A549 (cell line): ENCODE measurements at regions not wholly inside any gene's neighbourhood (a gene's known extent, or its start where the extent isn't known, plus 50 kb on each side); places are given as distances from the start of the nearest gene placed in this dataset.

Source experiments
- CEBPB ChIP-seq, 2 experiments: fragments of >200 bp in 1 of 2; sonication (Bioruptor Twin) in 1 of 2; formaldehyde crosslinking in 1 of 2; IDR thresholded peaks; 2 replicates each; pipeline ENCODE4 v1.6.1; 2012 to 2016
- EP300 ChIP-seq, 2 experiments: fragments of >200 bp; sonication (Bioruptor Twin); formaldehyde crosslinking; IDR thresholded peaks; 2 replicates in 1 of 2; 3 replicates in 1 of 2; pipeline ENCODE4 v1.6.1; 2016 to 2017
- NPAS2 ChIP-seq: fragments of 250-450 bp; sonication (Bioruptor Pico); IDR thresholded peaks from 2 replicates; pipeline ENCODE4 v1.8.0; 2022; ENCODE audit warnings: mild to moderate bottlenecking, moderate library complexity, borderline replicate concordance
- POLR2A ChIP-seq: IDR thresholded peaks from 2 replicates; pipeline ENCODE4 v1.6.1; 2012; ENCODE audit warnings: mild to moderate bottlenecking, low read length
- TP53 ChIP-seq: fragments of 250-450 bp; sonication (Bioruptor Pico); IDR thresholded peaks from 2 replicates; pipeline ENCODE4 v1.5.0; 2021; ENCODE audit warnings: mild to moderate bottlenecking, moderate library complexity
- TF ChIP-seq, protein P1 (sequence below): fragments of >200 bp; sonication (Bioruptor Twin); formaldehyde crosslinking; IDR thresholded peaks from 3 replicates; pipeline ENCODE4 v1.5.1; 2016
- TF ChIP-seq, protein P2 (sequence below): fragments of 450-650 bp; IDR thresholded peaks from 2 replicates; pipeline ENCODE4 v1.6.1; 2014; ENCODE audit warnings: antibody characterized with exemption
- TF ChIP-seq, protein P3 (sequence below): fragments of >200 bp; sonication (Bioruptor Twin); formaldehyde crosslinking; IDR thresholded peaks from 3 replicates; pipeline ENCODE4 v1.6.1; 2016
- TF ChIP-seq, protein P4 (sequence below): IDR thresholded peaks from 2 replicates; pipeline ENCODE4 v1.6.1; 2012

DNA sequence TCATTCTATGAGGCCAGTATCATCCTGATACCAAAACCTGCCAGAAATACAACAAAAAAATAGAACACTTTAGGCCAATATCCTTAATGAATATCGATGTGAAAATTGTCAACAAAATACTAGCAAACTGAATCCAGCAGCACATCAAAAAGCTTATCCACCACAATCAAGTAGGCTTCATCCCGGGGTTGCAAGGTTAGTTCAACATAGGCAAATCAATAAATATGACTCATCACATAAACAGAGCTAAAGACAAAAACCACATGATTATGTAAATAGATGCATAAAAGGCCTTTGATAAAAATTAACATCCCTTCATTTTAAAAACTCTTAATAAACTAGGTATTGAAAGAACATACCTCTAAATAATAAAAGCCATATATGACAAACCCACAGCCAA is 403.2 kb upstream of the AZI2 start:
- TF ChIP-seq, protein P1, sequence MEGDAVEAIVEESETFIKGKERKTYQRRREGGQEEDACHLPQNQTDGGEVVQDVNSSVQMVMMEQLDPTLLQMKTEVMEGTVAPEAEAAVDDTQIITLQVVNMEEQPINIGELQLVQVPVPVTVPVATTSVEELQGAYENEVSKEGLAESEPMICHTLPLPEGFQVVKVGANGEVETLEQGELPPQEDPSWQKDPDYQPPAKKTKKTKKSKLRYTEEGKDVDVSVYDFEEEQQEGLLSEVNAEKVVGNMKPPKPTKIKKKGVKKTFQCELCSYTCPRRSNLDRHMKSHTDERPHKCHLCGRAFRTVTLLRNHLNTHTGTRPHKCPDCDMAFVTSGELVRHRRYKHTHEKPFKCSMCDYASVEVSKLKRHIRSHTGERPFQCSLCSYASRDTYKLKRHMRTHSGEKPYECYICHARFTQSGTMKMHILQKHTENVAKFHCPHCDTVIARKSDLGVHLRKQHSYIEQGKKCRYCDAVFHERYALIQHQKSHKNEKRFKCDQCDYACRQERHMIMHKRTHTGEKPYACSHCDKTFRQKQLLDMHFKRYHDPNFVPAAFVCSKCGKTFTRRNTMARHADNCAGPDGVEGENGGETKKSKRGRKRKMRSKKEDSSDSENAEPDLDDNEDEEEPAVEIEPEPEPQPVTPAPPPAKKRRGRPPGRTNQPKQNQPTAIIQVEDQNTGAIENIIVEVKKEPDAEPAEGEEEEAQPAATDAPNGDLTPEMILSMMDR = no peak
- TF ChIP-seq, protein P2, sequence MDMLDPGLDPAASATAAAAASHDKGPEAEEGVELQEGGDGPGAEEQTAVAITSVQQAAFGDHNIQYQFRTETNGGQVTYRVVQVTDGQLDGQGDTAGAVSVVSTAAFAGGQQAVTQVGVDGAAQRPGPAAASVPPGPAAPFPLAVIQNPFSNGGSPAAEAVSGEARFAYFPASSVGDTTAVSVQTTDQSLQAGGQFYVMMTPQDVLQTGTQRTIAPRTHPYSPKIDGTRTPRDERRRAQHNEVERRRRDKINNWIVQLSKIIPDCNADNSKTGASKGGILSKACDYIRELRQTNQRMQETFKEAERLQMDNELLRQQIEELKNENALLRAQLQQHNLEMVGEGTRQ = no peak
- TF ChIP-seq, protein P3, sequence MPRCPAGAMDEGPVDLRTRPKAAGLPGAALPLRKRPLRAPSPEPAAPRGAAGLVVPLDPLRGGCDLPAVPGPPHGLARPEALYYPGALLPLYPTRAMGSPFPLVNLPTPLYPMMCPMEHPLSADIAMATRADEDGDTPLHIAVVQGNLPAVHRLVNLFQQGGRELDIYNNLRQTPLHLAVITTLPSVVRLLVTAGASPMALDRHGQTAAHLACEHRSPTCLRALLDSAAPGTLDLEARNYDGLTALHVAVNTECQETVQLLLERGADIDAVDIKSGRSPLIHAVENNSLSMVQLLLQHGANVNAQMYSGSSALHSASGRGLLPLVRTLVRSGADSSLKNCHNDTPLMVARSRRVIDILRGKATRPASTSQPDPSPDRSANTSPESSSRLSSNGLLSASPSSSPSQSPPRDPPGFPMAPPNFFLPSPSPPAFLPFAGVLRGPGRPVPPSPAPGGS = no peak
- TF ChIP-seq POLR2A = no peak
- TF ChIP-seq, protein P4, sequence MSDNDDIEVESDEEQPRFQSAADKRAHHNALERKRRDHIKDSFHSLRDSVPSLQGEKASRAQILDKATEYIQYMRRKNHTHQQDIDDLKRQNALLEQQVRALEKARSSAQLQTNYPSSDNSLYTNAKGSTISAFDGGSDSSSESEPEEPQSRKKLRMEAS = no peak
- TF ChIP-seq EP300 (IDR thresholded peaks at IDR 0.05) = no peak
- TF ChIP-seq NPAS2 (CRISPR knock-in tag) = no peak
- TF ChIP-seq CEBPB (IDR thresholded peaks at IDR 0.05) = no peak
- no peak for TF ChIP-seq TP53 (CRISPR knock-in tag)
